SHP77 treated with DMSO at 0.1 percent for 48 hours (cell line): ENCODE measurements at regions not wholly inside any gene's neighbourhood (a gene's known extent, or its start where the extent isn't known, plus 50 kb on each side); places are given as distances from the start of the nearest gene placed in this dataset.
A peak's percentile ranks its signal among the peaks of the same experiment; 100 is the strongest.

Experiments used
- DNase-seq: peaks from one replicate; lab custom pipeline; 2025; lab: John Stamatoyannopoulos, UW

DNA sequence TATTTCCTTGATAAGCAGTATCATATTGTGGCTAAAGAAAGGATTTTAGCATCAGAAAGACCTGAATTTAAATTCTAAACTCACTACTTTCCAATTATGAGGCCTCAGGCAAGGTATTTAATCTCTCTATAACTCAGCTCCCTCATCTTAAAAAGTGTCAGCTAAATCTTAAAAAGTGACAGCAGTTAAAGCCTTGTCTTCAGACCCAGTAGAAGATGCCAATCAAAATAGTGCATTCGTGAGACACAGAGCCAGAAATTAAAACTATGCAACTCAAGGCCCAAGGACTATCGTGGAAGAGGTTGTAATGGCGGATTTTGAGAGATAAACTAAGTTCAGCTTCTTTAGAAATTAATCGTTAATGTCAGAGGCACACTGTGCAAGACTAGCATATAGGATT is 677.5 kb upstream of the BRINP3 start:
- no peak for DNase-seq

DNA sequence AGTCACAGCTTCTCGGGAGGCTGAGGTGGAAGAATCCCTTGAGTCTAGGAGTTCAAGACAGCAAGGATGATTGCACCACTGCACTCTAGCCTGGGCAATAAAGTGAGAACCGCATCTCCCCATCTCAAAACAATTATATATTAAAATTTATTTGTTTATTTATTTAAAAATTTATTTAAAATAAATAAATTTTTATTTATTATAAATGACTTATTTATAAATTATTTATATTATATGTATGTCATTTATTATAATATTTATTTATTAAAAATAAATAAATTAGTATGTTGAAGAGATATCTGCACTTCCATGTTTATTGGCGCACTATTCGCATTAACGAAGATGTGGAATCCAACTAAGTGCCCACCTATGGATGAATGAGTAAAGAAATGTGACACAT is 683.2 kb upstream of the BRINP3 start:
- no peak for DNase-seq

DNA sequence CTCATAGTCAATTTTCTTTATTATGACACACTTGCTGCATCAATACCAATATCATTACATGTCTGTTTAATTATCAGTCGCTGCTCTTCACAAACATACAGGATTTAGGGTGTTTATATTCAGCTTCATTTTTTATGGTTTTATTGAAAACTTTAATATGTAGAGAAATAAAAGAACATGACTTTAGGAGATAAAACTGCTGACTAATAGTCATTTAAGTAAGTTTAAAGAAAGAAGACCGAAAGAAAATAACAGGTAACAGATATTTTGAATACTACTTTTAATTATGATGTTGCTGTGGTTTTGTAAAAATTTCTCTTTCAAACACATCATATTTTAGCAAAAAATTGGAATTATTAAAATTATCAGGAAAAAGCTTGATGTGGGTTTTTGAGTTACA is 685.1 kb upstream of the BRINP3 start:
- no peak for DNase-seq

DNA sequence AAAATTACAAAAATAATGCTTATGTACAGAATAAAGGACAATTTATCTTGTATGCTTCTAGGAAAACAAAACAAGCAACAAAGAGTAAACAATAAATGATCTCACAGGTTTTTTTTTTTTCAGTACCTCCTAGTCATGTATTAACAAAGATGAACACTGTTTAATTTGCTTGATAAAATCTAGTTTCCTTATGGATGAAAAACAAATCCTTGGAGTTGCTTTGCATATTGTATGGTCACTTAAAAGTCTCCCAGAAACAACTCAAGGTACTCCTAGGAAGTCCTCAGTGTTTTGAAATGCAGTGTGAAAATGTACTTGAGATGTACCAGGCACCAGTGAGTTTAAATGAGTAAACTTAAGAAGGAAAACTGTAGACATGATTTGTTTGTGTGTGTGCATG is 686.0 kb upstream of the BRINP3 start:
- DNase-seq, result no peak

DNA sequence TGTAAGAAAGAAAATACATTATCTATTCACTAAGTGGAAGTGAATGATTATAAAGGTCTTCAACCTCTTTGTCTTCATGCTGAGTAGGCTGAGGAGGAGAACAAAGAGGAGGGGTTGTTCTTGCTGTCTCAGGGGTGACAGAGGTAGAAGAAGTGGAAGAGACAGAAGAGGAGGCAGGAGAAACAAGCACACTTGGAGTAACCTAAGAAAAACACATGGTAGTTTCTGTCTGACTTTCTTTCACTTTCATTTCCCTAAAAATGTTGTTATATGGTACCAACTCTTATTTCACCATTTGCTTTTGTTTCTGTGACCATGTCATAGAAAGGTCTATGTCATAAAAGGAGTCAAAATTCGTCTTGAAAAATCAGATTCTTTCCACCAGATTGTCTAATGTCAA is 696.6 kb upstream of the BRINP3 start:
- no peak for DNase-seq

DNA sequence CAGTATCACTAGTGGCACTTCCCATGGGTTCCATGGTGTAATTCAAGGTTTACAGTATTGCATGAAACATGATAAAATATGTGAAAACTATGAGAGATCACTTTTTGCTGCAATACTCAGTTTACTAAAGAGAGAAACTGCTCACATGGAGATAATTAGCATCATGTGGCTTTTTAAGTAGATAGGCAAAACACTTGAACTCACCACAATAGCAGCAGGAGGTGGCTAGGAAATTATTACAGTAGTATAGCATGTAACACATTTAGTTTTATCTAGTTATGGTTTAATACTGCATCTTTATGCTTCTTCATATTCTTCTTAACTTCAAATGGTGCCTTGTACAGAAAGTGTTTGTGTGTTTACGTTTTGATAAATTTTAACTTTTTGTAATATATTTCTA is 698.5 kb upstream of the BRINP3 start:
- no peak for DNase-seq

DNA sequence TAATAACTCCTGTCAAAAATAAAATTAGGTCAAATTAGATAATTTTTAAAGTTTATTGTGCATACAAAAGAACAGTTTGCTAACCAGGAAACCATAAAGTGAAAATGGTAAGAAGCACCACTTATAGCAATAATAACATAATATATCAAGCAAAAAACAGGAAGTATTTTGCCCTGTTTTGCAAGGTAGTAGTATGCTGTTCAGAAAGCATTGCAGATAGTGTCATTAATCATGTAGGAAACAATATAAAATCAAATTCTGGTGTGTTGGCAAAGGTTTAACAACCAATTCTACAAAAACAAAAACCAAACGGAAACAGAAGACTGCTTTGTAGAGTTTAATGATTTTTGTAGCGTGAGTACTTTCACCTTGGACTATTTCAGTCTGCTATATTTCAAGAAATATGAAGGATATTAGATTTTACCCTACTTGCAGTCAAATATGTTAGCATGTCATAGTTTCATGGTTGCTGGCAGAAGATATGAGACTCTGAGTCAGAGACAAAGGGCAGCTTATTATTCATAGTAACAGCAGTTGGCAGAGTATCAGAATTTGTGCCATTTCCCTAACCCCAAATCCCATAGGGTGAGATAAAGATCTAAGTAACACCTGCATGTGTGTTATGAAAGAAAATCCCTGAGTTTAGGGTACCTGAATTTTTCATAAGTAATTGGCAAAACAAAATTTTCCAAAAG is 729.0 kb upstream of the BRINP3 start:
- DNase-seq, result peak; percentile 9

DNA sequence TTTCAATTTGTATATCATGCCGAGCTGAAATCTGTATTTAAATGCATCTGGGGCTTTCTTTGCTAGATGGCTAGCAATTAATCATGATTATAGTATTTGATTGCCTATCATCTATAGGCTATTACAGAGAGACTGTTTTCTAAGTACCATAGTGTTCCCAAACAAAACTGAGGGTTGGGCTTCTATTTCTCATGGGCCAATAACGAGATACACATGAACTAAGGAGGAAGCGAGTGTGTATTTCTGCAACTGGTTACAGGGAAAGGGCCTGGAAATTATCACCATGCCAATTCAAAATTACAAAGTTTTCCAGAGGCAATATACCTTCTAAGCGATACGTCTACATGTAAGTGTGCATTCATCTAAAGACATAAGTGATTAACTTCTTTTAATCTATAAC is 744.5 kb upstream of the BRINP3 start:
- DNase-seq, result no peak

DNA sequence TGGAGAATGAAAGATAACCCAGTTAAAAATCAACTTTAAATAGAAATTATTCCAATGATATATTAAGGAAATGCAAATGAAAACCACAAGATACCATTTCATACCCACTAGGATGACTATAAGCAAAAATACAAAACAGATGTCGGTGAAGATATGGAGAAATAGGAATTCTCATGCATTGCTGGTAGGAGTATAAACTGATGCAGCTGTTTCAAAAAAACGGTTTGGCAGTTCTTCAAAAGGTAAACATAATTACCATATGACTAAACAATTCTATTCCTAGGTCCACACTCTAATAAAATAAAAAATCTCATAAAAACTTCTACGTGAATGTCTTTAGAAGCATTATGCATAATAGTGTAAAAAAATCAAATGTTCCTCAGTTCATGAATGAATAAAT is 763.3 kb upstream of the BRINP3 start:
- DNase-seq, result no peak

DNA sequence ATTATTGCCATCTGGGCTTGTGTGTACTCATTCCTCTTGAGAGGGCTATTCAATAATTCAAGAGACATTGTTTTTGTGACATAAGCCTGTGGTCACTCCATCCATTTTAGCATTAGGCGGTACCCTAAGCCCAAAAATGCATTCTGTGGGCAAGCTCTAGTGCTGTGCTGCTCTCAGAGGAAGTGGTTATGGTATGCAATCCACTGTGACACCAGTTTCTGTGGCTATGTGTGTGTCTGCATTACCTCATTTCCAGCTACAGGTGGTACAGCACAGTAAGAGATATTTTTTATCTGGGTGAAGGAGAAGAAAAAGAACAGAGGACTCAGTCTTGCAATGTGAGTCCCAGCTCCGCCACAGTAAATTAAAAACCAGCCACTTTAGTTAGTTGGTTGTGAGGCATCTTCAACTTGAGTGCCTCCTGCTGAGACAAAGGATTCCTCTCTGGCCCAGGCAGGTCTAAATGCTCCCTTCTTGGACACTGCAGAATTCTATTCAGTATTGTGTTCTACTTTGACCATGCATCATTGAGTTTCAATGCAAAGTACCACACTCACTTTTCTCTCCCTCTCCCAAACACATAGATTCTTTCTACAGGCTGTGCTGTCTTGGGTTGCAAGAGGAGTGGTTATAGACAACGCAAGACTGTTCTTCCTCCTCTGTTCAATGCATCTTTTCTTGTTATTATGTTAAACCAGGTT is 777.8 kb upstream of the BRINP3 start:
- DNase-seq, result no peak

DNA sequence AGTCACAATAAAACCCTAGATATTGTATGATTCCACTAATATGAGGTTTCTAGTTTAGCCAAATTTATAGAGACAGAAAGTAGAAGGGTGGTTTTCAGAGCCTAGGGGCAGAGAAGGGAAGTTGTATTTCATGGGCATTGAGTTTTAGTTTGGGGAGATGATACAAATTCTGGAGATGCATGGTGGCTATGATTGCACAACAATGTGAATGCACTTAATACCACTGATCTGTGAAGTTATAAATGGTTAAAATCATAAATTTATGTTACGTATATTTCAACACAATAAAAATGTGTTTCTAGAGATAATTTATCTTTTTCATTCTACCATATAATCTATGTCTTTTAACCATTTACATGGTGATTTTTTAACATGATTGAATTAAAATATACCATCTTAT is 779.3 kb upstream of the BRINP3 start:
- DNase-seq, result no peak

DNA sequence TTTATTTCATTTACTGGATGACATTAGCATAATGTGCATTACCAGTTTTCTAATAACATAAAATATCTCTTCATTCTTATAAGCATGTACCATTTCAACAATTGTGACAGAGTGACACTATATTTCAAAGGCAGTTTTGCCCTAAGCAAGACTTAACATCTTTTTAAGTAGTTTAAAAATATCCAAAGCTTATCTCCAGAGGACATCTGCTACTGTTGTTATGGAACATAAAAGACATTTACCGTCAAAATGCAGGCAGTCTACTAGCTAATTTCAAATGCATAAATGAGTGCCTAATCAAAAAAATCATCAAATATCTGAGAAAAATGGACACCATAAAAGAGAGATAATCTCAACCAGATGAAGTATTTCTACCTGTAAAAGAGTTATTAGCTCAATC is 782.4 kb upstream of the BRINP3 start:
- DNase-seq, result no peak

DNA sequence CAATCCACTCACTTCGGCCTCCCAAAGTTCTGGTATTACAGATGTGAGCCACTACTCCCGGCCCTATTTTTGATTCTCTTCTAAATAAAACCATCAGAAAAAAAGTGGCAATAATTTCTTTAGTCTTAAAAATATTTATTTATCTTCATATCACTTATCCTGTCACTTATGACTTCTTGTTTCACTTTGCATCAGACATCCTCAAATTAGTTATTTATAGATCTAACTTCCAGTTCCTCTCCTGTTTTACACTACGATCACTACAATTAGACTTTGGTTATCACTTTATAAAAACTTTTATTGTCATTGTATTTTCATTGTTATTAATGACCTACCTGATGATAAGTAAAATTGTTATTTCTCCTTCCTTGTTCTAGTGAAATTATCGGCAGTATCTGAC is 783.4 kb upstream of the BRINP3 start:
- no peak for DNase-seq

DNA sequence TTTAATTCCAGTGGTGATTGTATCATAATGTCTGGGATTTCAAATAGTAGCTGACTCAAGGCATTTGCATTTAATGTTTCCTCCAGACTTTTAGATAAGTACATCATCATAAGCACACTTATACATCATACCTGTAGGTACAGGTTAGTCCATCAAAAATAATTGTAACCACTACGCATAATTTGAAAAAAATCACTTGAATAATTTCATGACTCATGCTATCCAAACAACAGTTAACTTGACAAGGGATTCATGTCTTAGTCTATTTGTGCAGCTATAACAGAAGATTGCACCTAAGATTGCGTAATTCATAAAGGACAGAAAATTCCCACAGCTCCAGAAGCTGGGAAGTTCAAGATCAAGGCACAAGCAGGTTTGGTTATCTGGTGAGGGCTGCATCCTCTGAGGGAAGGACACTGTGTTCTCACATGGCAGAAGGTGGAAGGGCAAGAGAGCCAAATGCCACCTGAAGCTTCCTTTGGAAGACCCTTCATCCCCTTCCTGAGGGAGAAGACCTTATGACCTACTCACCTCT is 801.7 kb upstream of the BRINP3 start:
- DNase-seq, result no peak

DNA sequence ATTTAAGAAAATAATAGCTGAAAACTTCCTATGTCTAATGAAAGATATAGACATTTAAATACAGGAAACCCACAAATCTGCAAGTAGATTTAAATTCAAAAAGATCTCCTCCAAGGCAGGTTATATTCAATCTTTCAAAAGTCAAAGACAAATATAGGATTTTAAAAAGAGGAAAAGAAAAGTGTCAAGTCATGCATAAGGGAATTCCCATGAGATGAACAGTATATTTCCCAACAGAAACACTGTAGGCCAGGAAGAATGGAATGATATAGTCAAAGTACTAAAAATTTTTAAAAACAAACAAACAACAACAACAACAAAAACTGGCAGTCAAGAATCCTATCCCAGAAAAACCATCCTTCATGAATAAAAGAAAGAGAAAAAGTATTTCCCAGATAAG is 806.5 kb upstream of the BRINP3 start:
- no peak for DNase-seq

DNA sequence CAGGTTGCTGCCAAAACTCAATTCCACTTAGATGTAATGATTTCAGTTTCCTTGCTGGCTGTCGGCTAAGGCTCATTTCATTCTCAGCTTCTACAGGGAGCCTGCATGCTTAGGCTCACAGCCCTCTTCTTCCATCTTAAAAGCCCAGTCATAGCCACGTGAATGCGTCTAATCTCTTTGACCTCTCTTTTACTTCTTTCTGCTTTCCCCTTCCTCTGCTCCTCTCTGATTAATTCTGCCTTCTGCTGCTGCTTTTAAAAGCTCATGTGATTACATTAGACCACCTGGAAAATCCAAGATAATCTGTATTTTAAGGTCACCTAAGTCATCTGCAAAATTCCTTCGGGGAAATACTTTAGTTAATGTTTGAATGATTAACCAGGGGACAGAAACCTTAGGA is 812.8 kb upstream of the BRINP3 start:
- DNase-seq, result no peak

DNA sequence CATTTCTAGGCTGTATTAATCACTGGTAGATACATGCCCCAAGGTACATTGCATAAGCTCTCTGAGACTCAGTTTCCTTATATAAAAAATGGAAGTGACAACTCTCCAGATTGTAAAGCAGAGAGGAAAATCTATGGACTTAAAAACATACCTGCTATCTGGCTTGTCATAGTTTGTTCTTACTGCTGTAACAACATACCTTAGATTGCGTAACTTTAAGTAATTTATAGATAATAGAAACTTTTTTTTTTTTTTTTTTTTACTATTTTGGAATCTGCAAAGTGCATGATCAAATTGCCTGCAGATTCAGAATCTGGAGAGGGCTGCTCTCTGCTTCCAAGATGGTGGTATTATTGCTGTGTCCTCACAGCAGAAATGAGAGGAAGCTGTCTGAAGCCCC is 827.7 kb upstream of the BRINP3 start:
- no peak for DNase-seq

DNA sequence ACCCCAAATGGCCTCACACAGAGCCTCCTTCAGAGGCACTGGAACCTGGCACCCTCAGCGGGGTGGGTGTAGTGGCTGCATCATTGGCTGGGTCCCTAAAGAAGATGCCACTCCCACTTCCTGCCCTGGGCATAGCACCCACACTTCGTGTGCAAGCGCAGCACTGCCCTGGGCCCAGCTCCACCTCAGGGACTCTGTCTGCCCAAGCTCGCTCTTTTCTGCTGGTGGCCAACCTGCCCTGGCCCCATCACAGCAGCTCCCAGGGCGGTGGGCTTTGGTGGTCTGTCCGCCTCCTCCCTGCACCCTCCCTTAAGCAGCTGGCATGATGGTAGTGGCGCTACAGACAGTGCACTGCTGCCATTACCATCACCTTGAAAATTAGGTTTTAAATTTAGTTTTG is 829.3 kb upstream of the BRINP3 start:
- no peak for DNase-seq

DNA sequence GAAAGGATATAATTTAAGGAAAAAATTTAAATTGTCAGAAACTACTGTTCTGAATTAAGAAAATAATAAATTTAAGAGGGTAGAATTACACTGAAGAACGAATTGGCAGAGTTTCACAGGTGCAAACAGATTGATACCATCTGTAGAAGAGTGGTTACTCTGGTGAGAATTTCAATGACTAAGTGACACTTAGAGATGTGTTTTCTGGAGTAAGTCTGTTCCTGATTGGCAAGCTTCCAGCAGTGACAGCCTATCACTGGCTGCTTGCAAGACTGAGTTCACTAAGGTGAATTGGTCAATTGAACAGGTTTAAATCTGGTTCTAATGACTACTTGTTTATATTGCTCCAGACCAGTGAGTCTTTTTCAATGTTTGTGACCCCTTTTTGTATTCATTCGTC is 838.2 kb upstream of the RGS18 start:
- DNase-seq, result peak; percentile 12

DNA sequence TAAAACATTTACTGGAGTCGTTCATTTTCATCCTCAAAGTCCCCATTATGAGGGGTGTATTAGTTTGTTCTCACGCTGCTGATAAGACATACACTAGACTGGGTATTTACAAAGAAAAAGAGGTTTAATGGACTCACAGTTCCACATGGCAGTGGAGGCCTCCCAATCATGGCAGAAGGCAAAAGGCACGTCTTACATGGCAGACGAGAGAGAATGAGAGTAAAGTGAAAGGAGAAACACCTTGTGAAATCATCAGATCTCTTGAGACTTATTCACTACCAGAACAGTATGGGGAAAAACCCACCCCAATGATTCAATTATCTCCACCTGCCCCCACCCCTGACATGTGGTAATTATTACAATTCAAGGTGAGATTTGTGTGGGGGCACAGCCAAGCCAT is 830.4 kb upstream of the RGS18 start:
- DNase-seq, result no peak

DNA sequence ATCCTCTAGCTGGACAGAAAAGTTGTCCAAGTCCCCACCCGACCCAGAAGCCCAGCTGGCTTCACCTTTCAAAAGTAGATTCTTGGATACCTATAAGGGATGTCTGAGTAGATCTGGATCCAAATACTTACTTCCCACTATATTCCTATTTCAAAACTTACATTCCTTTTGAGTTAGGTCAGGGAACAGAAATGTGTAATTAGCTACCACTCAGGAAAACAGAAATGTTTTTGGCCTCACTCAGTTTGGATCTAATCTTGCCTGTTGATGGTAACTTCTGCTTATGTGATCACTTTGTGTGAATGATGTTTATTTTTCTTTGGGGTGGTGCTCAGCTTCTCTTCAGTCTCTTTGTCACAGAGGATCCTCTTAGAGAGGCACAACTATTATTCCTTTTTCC is 814.4 kb upstream of the RGS18 start:
- DNase-seq, result no peak

DNA sequence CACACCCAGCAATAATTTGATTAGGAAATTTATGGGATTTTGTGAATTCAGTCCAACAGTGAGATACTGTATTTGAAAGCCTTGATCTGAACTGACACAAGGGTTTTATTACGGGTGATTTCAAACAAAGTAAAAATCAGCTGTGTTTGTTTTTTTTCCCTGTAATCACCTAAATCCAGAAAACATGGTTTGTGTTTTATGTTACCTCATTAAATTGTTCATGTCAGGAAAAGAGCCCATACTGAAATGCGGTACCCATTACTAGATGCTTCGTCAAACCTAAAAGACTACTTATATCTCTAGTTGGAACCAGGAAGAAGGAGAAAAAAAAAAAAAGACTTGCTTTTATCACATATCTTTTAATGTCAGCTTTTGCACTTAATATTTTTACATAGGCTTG is 811.9 kb upstream of the RGS18 start:
- no peak for DNase-seq

DNA sequence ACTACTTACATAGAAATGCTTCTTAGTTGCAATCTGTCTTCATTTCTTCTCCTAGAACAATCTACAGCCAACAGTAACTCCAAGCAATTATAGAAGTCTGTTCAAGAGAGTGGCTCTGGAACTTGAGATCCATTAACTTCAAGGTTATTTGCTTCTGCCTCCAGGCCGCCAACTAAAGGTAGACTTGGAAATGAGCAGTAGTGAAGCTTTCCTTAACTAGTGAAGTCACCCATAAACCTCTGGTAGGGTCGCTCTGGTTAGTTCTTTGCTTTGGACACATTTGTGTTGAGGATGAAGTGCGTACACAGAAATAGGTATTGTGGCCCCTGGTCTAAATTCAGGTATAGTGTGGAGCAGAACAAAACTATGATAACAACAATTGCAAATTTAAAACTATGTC is 809.9 kb upstream of the RGS18 start:
- no peak for DNase-seq

DNA sequence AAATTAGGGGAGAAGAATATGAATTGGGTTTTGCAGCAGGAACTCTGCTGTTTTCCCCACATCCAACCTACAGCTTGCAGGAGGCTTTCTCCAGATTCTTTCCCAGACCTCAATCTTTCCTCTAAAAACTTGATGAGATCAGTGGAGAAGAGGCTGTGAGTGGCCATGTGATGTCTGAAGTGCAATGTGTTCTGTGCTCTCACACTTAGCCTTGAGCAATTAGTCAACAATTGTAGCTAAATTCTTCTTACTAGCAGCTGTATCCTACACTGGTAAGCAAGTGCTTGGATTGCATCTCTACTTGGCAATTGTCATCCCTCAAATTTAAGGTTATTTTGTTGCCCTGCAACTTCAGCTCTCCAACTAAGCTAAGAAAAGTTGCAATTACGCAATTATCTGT is 807.3 kb upstream of the RGS18 start:
- DNase-seq, result no peak
